ENCODE measurements at regions not wholly inside any gene's neighbourhood (a gene's known extent, or its start where the extent isn't known, plus 50 kb on each side); places are given as distances from the start of the nearest gene placed in this dataset.
A peak's percentile ranks its signal among the peaks of the same experiment; 100 is the strongest.

DNA sequence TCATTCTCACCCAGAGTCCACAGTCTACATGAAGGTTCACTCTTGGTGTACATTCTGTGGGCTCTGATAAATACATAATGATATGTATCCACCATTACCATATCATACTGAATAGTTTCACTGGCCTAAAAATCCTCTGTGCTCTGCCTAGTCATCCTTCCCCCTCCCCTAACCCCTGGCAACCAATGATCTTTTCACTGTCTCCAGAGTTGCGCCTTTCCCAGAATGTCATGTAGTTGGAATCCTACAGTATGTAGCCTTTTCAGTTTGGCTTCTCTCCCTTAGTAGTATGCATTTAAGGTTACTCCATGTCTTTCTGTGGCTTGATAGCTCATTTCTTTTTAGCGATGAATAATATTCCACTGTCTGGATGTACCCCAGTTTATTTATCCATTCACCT lies 101.3 kb downstream of the NOG start:
- no peak for DNase-seq
- Histone ChIP-seq H2AFZ (no peak overlapping the region), H3F3A (ENCODE audit: insufficient read depth, low read depth) (peaks cover 24% of the 10 kb centered on the region), H3K4me2 (no peak overlapping the region), H3K4me3 (no peak overlapping the region), H3K36me3 (ENCODE audit: low read depth) (no peaks in the 10 kb centered on the region), H3K4me1 (replicated peaks; ENCODE audit: insufficient read depth) (peaks cover 35% of the 10 kb centered on the region), H3K9me2 (ENCODE audit: insufficient read depth) (no peaks in the 10 kb centered on the region), H4K20me1 (ENCODE audit: insufficient read depth) (no peaks in the 10 kb centered on the region), H3K27me3 (ENCODE audit: insufficient read depth, low read depth) (no peaks in the 10 kb centered on the region), H3K9me3 (ENCODE audit: insufficient read depth, low read depth) (no peaks in the 10 kb centered on the region), H3K27ac (no peak overlapping the region), H3K79me2 (ENCODE audit: low read depth) (no peaks in the 10 kb centered on the region)
- TF ChIP-seq EZH2 (IDR thresholded peaks at IDR 0.05; ENCODE audit: low read depth): no peak
- ChIA-PET POLR2A (ENCODE audit: unreplicated experiment) (no interaction called here), CTCF (no interaction called here)
- intact Hi-C loops (cut with micrococcal nuclease; ENCODE audit: unreplicated experiment): loop anchor here (10.0 kb wide), 1 partner anchor 390 kb away; the partner anchor contains the start of gene AKAP1
- BruUV-seq (replicated peaks): no TSS peak

GRCh38 chr17:56697190-56697589 lies 103.7 kb downstream of the NOG start:
- H3K79me2 ChIP-seq (ENCODE audit: low read depth): no peaks in the 10 kb centered on the region
- peaks cover 29% of the 10 kb centered on the region for H3F3A ChIP-seq (ENCODE audit: insufficient read depth, low read depth)
- H3K27me3 ChIP-seq (ENCODE audit: insufficient read depth, low read depth): no peaks in the 10 kb centered on the region
- intact Hi-C loops (cut with micrococcal nuclease; ENCODE audit: unreplicated experiment): loop anchor here (10.0 kb wide), 1 partner anchor 388 kb away; the partner anchor contains the start of gene AKAP1
- peak overlapping the region; percentile 81 for H3K27ac ChIP-seq
- TF ChIP-seq CTCF (conservative IDR thresholded peaks at IDR 0.05) (no peak), EZH2 (IDR thresholded peaks at IDR 0.05; ENCODE audit: low read depth) (no peak)
- CTCF ChIA-PET: no interaction called here
- no peaks in the 10 kb centered on the region for H3K9me3 ChIP-seq (ENCODE audit: insufficient read depth, low read depth)
- POLR2A ChIA-PET (ENCODE audit: unreplicated experiment): no interaction called here
- H3K4me2 ChIP-seq: no peak overlapping the region
- no peaks in the 10 kb centered on the region for H3K9me2 ChIP-seq (ENCODE audit: insufficient read depth)
- H2AFZ ChIP-seq: no peak overlapping the region
- no peak overlapping the region for H3K4me3 ChIP-seq
- H3K36me3 ChIP-seq (ENCODE audit: low read depth): no peaks in the 10 kb centered on the region
- H3K4me1 ChIP-seq (replicated peaks; ENCODE audit: insufficient read depth): peaks cover 41% of the 10 kb centered on the region
- no peaks in the 10 kb centered on the region for H4K20me1 ChIP-seq (ENCODE audit: insufficient read depth)
- no TSS peak for BruUV-seq (replicated peaks)
- no peak for DNase-seq

- intact Hi-C loops (cut with micrococcal nuclease; ENCODE audit: unreplicated experiment): loop anchor here (2.0 to 10.0 kb wide), 4 partner anchors 19 to 1267 kb away; partner anchors contain the start of gene AKAP1
- no peaks in the 10 kb centered on the region for H4K20me1 ChIP-seq (ENCODE audit: insufficient read depth)
- DNase-seq: peak; percentile 94 to 100
- no peaks in the 10 kb centered on the region for H3K9me3 ChIP-seq (ENCODE audit: insufficient read depth, low read depth)
- peaks cover 29% of the 10 kb centered on the region for H3F3A ChIP-seq (ENCODE audit: insufficient read depth, low read depth)
- peak overlapping the region; percentile 26; the same call in 1 of the 2 replicates for H3K4me3 ChIP-seq
- peak overlapping the region; percentile 56 for H3K4me2 ChIP-seq
- TF ChIP-seq CTCF (conservative IDR thresholded peaks at IDR 0.05) (no peak), EZH2 (IDR thresholded peaks at IDR 0.05; ENCODE audit: low read depth) (no peak)
- ChIA-PET POLR2A (ENCODE audit: unreplicated experiment) (interaction anchor here (0.7 kb wide), 2 partner anchors 18 to 19 kb away, joined by 4 to 5 read pairs; no protein-coding TSS in a partner anchor), CTCF (interaction anchor here (0.5 to 1.4 kb wide), 7 partner anchors 17 to 929 kb away, joined by 3 to 9 read pairs (median 4); partner anchors contain the start of gene NOG)
- no peaks in the 10 kb centered on the region for H3K27me3 ChIP-seq (ENCODE audit: insufficient read depth, low read depth)
- H3K4me1 ChIP-seq (replicated peaks; ENCODE audit: insufficient read depth): peaks cover 41% of the 10 kb centered on the region
- BruUV-seq (replicated peaks): no TSS peak
- no peaks in the 10 kb centered on the region for H3K79me2 ChIP-seq (ENCODE audit: low read depth)
- no peak overlapping the region for H2AFZ ChIP-seq
- no peaks in the 10 kb centered on the region for H3K9me2 ChIP-seq (ENCODE audit: insufficient read depth)
- H3K36me3 ChIP-seq (ENCODE audit: low read depth): no peaks in the 10 kb centered on the region
- H3K27ac ChIP-seq: peak overlapping the region; percentile 81
Observed at GRCh38 chr17:56699186-56699894, 105.8 kb downstream of the NOG start.
